HG02571 (cell line): ENCODE measurements at regions not wholly inside any gene's neighbourhood (a gene's known extent, or its start where the extent isn't known, plus 50 kb on each side); places are given as distances from the start of the nearest gene placed in this dataset.

Source experiments
- ATAC-seq: cut with Tn5 transposase; IDR thresholded peaks from one replicate; pipeline ENCODE4 v1.9.1; 2021; ENCODE audit warnings: mild to moderate bottlenecking, moderate library complexity; ENCODE audit not compliant: unreplicated experiment

- no peak for ATAC-seq
These were observed 128.7 kb upstream of the ZFHX3 start for GRCh38 chr16:73176577-73177013.

GRCh38 chr16:73172973-73173709 lies 125.2 kb upstream of the ZFHX3 start:
- no peak for ATAC-seq

- no peak for ATAC-seq
These were observed 124.5 kb upstream of the ZFHX3 start for GRCh38 chr16:73172241-73172972.

- no peak for ATAC-seq
These were observed 123.9 kb upstream of the ZFHX3 start for GRCh38 chr16:73171901-73172240.

- ATAC-seq = no peak
These were observed 123.5 kb upstream of the ZFHX3 start for GRCh38 chr16:73171380-73171779.

- ATAC-seq = no peak
These were observed 122.7 kb upstream of the ZFHX3 start for GRCh38 chr16:73170612-73171038.

GRCh38 chr16:73166947-73167550 lies 119.1 kb upstream of the ZFHX3 start:
- ATAC-seq = no peak

GRCh38 chr16:73166441-73166851 lies 118.5 kb upstream of the ZFHX3 start:
- no peak for ATAC-seq

GRCh38 chr16:73163238-73163815 lies 115.4 kb upstream of the ZFHX3 start:
- ATAC-seq = no peak

GRCh38 chr16:73161977-73162376 lies 114.0 kb upstream of the ZFHX3 start:
- no peak for ATAC-seq

GRCh38 chr16:73159296-73159695 lies 111.4 kb upstream of the ZFHX3 start:
- no peak for ATAC-seq

GRCh38 chr16:73157861-73158260 lies 109.9 kb upstream of the ZFHX3 start:
- ATAC-seq = no peak

- ATAC-seq = no peak
These were observed 106.3 kb upstream of the ZFHX3 start for GRCh38 chr16:73154063-73154870.

- no peak for ATAC-seq
These were observed 104.6 kb upstream of the ZFHX3 start for GRCh38 chr16:73152386-73153125.

GRCh38 chr16:73151941-73152340 lies 104.0 kb upstream of the ZFHX3 start:
- ATAC-seq = no peak

- ATAC-seq = no peak
These were observed 103.3 kb upstream of the ZFHX3 start for GRCh38 chr16:73151225-73151624.

GRCh38 chr16:73150786-73151185 lies 102.9 kb upstream of the ZFHX3 start:
- ATAC-seq = no peak

- ATAC-seq = no peak
These were observed 101.4 kb upstream of the ZFHX3 start for GRCh38 chr16:73149334-73149733.

- ATAC-seq = no peak
These were observed 100.0 kb upstream of the ZFHX3 start for GRCh38 chr16:73147958-73148357.
